ENCODE measurements at regions not wholly inside any gene's neighbourhood (a gene's known extent, or its start where the extent isn't known, plus 50 kb on each side); places are given as distances from the start of the nearest gene placed in this dataset.
A peak's percentile ranks its signal among the peaks of the same experiment; 100 is the strongest.

DNA sequence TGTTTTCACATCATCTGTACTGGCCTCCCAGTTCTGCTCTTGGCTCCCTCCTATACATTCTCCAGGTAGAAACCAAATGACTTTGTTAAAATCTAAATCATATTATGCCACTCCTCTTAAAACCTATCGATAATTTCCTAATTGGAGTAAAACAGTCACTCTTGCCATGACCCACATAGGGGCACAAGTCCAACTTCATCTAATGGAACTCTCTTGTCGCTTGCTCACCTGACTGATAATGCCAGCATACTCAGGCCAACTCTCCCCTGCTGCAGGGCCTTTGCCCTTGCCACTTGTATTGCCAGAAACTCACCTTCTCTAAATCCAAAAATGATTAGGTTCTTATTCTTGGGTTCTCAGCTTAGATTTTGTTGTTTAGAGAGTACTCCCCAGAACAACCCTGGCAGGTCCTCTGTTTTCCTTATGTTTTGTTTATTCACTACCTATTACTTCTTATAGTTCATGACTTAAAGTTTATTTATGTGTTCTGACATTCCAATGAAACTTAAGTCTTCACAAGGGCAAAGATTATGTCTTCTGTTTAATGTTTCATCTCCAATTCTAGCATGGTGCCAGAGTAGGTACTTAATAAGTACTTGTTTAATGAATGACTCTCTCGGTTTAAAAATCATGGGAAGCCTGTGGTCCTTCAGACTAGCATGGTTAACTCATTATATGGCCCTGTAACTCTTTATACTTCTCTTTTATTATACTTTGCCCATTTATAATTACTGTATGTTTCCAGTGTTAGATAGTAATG is 345.9 kb upstream of the SMIM30 start:
- no peak for DNase-seq (ENCODE audit: low read depth, low spot score)

DNA sequence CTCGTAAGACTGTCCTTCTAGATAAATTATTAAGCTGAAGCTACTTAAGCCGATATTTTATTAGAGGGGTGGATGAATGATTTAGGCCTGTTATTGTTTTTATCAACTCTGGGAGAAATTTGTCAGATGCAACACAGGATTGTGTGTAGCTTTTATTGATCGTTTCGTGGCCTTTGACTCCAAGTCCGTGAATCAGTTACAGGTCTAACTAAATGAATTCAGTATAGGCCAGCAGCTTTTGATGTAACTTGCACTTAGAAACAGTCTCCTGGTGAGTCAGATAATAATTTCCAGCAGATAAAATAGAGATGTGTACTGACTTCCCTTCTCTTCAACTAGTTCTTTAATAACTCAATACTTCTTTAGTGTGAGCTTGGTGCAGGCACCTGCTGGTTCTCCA is 341.7 kb upstream of the SMIM30 start:
- DNase-seq (ENCODE audit: low read depth, low spot score): no peak

DNA sequence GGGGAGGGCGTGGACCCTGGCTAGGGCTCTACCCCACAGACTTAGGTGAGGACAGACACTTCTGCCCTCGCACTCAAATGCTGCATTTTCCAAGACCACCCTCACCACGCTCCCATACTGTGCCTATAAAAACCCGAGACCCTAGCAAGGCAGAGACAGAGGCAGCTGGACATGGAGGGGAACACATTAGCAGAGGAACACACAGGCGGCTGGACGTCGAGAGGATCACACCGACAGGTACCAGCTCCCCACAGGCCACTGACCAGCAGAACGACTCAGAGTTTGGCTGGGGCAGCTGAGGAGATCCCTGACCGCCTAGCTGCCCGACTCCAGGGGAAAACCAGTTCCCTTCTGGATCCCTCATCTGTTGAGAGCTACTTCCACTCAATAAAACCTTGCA is 338.2 kb upstream of the SMIM30 start:
- DNase-seq (ENCODE audit: low read depth, low spot score): no peak

DNA sequence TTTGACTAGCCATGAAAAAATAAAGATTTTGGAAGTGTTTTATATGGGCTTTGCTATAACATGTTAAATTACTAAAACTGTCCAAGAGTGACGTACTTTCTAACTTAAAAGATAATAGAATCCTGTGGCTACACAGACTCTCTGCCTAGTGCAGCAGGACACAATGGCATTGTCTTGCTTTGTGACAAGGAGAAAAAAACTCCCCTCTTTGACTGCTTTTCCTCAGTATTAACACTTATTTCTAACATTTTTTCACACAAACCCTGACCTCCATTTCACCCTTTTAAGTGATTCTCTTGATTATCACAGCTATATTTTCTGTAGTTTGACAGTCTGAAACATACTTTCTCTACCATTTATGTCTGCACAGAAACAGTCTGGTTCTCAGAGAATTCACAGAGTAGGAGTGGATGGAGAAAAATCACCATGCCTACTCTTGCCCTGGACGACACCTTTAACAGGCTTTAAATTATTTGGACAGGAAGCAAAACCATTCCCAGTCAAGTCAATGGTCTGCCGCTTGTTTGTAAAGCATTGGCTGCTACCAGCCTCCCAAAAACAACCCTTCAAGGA is 336.3 kb upstream of the SMIM30 start:
- no peak for DNase-seq (ENCODE audit: low read depth, low spot score)

DNA sequence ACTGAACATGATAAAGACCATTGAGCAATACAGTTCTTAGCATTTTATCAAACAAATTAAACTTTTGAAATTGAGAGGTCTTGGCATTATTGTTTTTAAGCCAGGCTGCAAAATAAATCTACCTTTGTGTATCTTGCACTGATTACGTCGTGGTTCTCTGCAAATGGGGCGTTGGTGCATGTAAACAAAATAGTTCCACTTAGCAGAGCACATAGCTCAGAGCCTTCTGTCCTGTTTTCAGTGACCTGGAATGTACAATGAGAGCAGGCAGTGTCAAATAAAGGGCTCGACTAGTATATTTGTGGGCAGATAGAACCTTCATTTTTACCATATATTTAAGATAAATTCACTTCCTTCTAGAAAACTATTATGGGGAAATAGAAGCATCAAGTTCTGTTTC is 333.9 kb upstream of the SMIM30 start:
- no peak for DNase-seq (ENCODE audit: low read depth, low spot score)

DNA sequence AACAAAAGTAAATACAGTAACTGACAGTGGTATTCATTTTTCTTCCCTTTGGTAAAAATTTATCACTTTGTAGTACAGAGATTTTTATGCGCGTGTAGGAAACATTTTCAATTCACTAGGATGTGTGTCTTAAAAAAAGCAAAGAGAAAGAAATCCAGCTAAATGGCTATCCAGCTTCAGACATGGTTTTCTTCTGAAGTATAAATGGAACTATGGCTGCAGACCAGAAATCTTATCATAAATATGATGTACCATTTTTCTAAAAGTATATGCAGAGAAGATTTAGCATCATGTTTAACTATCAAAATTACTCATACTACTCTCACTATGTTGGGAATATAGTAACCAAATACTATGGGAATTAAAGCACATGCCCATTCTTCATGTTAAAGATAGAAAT is 328.4 kb upstream of the SMIM30 start:
- DNase-seq (ENCODE audit: low read depth, low spot score): no peak

DNA sequence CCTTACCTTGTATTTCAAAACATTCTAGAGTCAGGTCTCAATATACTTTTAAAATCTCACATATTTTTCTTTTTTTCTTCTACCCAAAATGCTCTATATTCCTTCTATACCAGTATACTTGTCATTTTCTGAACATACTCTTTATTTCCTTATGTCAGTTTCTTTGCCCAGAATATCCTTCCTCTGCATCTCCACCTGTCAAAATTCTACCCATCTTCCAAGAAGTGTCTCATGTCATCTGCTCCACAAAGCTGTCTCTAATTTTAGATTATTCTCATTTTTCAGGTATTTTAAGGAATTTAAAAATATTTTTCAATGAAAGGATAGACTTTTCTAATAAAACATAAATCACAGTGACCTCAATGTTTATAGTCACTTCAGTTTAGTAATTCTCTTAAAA is 328.0 kb upstream of the SMIM30 start:
- no peak for DNase-seq (ENCODE audit: low read depth, low spot score)

DNA sequence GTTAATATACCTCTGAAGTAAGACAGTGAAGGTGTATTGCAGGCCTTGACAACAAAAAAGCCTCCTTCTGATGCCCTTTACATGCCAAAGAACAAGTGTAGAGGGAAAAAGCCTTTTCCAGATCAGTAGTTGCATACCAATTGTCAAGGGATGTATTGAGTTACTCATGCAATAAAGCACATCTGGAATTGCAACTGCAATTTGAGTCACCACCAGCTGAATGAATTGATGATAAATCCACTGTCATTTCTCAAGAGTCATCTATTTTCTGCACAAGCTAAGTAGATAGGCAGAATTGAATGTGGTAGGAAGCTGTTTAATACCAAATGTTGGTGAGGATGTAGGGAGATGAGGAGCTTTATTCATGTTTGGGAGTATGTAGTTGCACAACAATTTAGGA is 325.9 kb upstream of the SMIM30 start:
- DNase-seq (ENCODE audit: low read depth, low spot score): no peak

DNA sequence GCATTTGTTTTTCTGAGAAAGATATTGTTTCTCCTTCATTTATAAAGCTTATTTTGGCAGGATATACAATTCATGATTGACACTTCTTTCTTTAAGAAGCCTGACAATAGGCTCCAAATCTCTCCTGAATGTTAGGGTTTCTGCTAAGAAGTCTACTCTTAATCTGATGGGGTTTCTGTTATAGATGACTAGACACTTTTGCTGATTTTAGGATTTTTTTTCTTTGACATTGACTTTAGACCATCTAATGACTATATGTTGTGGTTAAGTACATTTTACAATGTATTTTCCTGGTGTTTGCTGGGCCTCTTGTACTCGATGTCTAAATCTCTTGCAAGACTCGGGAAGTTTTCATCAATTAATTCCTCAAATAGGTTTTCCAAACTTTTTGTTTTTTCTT is 321.8 kb upstream of the SMIM30 start:
- DNase-seq (ENCODE audit: low read depth, low spot score): no peak

DNA sequence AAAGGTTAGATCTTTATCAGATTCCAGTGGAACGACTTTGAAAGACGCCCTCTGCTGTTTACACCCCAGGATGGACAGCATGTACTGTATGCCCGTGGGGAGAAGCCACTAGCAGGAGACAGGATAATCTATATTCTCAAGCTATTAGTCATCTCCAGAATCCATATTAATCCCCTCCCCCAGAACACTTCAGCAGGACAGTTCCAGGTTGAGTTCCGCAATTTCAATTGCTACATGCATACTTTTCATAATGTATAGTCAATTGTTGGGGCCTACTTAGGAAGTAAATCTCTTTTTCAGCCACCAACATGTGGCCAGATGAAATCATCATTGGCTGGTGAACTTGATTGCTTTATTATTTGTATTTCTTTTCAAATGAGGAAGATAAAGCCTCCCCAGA is 313.1 kb upstream of the SMIM30 start:
- no peak for DNase-seq (ENCODE audit: low read depth, low spot score)

DNA sequence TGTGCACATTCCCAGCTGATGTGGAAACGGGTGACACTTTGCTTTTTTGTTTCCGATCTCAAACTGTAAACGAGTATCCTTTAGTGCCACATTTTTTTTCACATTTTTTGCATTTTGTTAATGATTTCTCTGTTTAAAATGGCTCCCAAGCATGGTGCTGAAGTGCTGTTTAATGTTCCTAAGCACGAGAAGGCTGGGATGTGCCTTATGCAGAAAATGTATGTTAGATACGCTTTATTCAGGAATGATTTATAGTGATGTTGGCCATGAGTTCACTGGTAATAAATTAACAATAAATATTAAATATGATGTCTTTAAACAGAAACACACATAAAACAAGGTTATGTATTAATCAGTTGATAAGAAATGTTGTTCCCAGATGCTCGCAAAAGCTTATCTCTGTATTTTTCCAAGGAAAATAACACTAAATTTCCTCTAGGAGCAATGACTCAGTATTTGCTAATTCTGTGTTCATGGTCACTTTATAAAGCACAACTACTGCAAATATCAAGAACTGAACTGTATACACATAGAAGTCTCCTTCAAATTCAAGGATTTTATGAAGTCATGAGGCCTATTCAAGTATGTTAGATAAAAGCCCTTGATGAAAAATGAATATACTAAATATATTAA is 305.9 kb upstream of the SMIM30 start:
- DNase-seq (ENCODE audit: low read depth, low spot score): no peak

DNA sequence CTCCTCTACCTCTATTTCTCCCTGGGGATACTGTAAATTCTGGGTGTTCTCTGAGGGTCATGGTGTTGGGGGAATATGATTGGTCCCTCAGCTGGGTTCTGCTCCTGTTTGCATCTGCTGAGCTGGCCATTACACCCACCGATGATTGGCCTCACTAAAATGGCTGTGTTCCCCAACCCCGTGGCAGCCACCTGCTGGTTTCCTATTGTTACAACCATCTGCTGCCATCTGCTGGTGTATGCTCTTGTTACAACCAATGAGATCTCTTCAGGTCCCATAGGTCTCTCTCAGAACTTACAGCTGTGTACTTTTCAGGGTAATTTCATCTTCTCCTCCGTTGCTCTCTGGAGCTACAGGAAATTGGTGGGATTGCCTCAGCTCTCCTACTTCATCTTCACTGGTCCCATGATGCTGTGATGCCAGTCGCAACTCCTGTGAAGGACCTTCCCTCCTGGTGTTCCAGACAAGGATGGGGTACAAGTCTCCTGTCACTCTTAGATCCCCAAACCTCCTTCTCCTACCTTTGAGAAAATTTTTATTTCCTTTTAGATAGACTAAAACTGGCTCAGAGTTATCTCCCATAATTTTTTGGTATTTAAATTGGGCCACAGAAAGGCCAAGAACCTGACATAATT is 303.5 kb upstream of the SMIM30 start:
- peak; percentile 71 for DNase-seq (ENCODE audit: low read depth, low spot score)

DNA sequence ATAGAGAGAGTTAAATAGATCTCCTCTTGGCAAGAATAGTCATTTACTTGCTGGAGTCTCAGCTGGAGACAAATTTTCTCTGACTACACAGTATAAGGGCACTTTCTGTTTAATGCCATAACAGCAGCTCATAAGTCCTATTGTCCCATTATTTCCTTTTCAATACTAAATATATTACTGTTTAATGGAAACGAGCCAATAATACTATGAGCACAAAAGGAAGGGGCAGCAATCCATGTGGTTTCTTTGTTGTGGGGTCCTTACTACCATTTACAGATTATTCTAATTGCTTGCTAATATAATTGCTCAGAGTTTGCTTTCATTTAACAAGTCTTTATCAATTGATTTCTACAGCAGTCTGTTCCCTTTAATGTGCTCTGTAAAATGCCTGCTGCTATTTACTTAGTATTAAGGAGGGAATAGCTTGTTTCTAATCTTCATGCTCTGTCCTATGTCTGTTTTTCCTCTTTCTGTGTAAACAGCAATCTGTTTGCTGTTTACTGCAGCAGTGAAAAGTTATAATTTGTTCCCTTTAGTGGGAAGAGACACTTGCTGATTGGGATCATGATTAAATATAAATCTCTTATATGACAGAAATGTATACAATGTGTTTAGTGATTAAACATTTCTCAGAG is 296.2 kb upstream of the SMIM30 start:
- DNase-seq (ENCODE audit: low read depth, low spot score): no peak

DNA sequence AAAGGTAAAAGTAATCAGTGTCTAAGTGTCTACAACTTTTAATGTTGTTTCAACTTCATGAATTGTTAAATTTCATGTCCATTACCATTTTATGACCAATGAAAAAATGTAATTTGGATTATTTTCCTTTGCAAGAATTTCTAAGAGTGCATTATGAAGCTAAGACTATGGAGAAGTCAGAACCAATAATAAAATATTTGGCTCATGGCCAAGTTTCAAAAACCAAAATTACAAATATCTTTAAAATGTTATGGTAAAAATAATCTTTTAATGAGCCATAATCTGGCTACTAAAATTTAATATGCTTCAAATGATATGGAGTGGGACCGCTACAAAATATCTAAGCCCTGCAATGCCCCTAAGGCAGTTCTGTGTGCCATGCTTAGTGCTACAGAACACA is 294.1 kb upstream of the SMIM30 start:
- DNase-seq (ENCODE audit: low read depth, low spot score): no peak

DNA sequence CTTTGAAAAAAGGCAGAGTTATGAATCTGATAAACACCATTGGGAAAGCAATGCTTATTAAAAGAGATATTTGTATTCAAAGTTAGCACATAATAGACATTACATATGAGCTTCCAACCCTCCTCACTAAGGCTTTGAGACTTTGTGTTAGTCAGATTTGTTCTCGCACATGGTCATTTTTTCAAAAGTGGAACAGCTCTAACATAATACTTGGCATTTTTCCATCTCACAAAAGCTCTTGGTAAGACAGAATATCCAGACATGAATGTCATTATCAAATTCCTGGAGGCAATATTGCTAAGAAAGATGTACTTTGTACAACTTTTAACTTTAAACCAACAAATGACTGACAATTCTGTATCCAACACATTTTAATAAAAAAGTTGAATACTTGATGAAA is 292.4 kb upstream of the SMIM30 start:
- no peak for DNase-seq (ENCODE audit: low read depth, low spot score)

DNA sequence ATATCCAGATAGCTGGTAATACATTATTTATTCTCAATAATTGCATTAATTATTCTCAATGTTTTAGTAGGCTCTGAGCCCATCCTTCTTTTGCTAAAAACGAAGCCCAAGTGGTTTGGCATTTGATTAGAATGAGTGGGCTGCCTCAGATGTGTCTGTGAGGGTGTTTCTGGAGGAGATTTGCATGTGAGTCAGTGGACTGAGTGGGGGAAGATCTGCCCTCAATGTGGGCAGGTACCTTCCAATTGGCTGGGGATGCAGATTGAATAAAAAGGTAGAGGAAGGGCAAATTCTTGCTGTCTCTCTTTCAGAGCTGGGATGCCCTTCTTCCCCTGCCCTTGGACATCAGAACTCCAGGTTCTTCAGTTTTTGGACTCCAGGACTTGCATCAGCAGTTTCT is 290.6 kb upstream of the SMIM30 start:
- DNase-seq (ENCODE audit: low read depth, low spot score): no peak

DNA sequence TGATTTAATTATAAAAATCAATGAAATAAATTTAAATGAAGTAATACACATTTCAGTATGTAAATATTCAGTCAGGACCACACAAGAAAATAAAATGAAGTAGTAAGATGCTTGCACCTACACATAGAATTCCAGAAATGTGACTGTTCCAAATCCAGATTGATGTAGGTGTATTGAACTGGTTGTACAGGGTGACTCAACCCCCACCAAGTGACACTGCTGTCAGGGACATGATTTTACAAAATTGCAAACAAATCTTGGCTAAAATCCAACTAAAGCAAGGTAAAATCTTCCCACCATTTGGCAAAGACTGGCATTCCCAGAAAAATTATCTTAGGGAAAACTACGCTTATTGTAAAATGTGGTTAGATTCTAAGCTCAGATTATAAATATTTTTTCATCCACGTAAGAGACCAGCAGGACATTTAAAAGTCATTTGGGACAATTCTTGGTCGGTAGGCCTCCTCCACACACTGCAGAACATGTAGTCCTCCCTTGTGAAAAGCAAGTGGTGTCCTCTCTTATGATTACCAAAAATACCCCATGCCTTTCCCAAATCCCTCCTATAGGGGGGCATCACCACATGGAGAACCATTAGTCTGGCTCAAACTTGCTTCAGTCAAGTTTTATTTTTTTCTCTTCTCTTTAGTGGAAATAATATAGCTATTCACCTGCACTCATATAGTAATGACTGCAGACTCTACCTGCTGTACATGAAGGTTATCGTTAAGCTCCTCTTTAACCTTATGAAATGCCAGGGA is 287.1 kb upstream of the SMIM30 start:
- no peak for DNase-seq (ENCODE audit: low read depth, low spot score)

DNA sequence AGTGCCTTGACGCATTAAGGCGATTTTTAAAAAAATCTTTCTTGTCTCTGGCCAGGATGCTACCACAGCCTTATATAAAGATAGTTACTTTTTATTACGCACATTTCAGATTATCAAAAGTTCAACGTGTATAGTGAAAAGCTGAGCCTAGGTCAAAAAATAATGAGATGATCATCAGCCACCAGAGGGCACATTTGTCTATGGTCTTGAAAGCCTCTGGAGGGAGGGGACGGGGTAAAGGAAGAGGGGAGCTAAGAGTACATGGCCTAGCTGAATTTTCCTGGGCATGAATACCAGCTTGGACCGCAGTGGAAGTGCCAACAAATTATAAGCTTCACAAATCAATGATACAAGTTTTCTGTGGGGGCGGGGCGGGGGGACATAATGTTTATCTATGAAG is 285.9 kb upstream of the SMIM30 start:
- DNase-seq (ENCODE audit: low read depth, low spot score): no peak

DNA sequence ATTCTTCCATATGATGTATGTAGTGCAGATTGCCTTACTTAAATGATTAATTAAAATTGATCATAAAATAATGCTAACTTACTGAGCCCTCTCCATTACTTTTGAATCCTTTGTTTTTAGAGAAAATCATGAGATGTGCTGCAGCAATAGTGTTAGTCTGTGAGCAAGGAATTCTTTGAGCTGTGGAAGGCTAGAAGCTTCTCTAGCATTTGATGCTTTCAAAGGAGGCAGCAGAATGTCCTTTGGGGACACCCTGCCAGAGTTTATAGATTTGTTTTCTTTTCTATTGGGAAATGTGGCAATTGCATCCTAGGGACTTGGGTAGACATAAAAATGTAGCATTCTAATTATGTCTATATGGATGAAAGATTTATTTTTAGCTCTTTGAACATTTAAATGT is 284.1 kb upstream of the SMIM30 start:
- no peak for DNase-seq (ENCODE audit: low read depth, low spot score)

DNA sequence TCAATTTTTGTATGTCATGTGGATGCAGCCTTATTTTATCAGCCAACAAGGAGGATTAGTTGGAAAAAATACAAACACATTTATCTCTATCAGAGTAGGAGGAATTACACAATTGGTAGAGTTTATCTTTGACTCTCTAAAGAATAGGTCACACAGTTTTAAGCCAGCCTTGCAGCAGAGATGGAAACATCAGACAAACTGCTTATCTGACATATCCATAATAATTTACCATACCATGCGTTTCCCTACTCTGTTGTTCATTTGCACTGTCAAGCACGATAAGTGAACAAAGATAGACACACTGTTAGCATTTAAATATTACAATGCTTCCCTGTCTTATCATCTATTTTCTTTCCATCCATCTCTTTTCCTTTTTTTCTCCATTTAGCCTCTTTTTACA is 283.7 kb upstream of the SMIM30 start:
- no peak for DNase-seq (ENCODE audit: low read depth, low spot score)

DNA sequence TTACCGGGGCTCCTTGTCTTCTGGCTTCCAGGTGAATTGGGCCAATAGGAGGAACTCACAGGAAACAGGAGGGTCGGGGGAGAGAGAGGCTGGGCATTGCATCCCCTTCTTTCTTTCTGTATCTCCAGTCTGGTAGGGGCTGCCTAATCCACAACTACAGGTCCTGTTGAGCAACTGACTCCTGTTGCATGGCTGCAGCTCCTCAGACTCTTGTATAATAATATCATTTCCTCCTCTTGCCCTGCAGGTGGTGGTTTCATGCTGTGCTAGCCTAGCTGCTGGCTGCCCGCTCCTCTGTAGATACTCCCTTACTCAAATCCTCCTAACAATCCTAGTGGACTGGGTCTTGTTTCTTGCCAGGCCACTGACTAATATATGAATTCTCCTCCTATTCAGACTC is 276.5 kb upstream of the SMIM30 start:
- DNase-seq (ENCODE audit: low read depth, low spot score): peak; percentile 23

All from smooth muscle cell of the brain vasculature (primary cell).